GM12891 (cell line): ENCODE measurements at regions not wholly inside any gene's neighbourhood (a gene's known extent, or its start where the extent isn't known, plus 50 kb on each side); places are given as distances from the start of the nearest gene placed in this dataset.

Experiments used
- POLR2A ChIP-seq: IDR thresholded peaks from 2 replicates; pipeline ENCODE4 v1.6.1; 2011; ENCODE audit warnings: low read depth, low read length, control low read depth
- POLR2AphosphoS5 ChIP-seq: IDR thresholded peaks from 2 replicates; pipeline ENCODE4 v1.6.1; 2011; ENCODE audit warnings: low read depth, low read length, control low read depth
- SPI1 ChIP-seq: IDR thresholded peaks from 2 replicates; pipeline ENCODE4 v1.6.1; 2011; ENCODE audit warnings: low read depth, low read length, control low read depth
- TAF1 ChIP-seq: IDR thresholded peaks from 2 replicates; pipeline ENCODE4 v1.6.1; 2011; ENCODE audit warnings: low read depth, low read length, control low read depth

DNA sequence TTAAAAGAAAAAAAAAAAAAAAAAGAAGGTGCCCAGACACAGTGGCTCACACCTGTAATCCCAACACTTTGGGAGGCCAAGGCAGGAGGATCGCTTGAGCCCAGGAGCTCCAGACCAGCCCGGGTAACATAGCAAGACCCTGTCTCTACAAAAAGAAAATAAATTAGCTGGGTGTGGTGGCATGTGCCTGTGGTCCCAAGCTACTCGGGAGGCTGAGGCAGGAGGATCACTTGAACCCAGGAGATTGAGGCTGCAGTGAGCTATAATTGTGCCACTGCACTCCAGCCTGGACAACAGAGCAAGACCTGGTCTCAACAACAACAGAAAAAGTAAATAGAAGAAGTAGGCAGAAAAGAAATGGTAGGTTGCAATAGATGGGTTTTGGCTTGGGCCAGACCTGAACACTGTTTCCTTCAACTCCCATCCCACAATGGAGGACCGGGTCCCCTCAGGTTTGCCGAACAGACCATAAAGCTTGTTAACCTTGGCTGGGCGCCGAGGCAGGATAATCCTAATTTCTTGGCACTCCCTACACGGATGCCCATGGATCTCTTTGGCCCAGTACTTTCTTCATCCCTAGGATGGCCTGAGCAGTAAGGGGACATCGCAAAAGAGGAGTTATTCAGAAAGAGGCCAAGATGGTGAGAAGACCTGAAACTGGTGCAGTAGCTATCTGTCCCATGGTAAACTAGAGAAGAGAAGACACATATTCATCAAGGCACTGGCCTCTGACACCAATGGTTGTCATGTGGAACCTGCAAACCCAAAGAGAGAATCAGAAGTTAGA, 165.5 kb upstream of the CCND2 start:
- TF ChIP-seq POLR2AphosphoS5: no peak
- no peak for TF ChIP-seq POLR2A
- no peak for TF ChIP-seq TAF1
- TF ChIP-seq SPI1: no peak
